ENCODE measurements at regions not wholly inside any gene's neighbourhood (a gene's known extent, or its start where the extent isn't known, plus 50 kb on each side); places are given as distances from the start of the nearest gene placed in this dataset.
"Not testable (repeated sequence)": the region's sequence is repeated elsewhere in the genome, so short reads cannot be mapped to it uniquely, and the experiment has no call there.

- ATAC-seq (ENCODE audit: low read depth); H3K4me1 Mint-ChIP-seq; POLR2A ChIA-PET; H3K4me3 Mint-ChIP-seq; H3K9me3 Mint-ChIP-seq; H3K36me3 Mint-ChIP-seq; H3K27me3 Mint-ChIP-seq; DNase-seq; H3K27ac Mint-ChIP-seq: not testable (repeated sequence)
Measured at GRCh38 chr11:37135606-37136005, 537.6 kb upstream of the RAG2 start.

- Mint-ChIP-seq H3K27ac (no peak overlapping the region), H3K27me3 (no peaks in the 10 kb centered on the region), H3K36me3 (no peaks in the 10 kb centered on the region), H3K9me3 (peaks cover 4% of the 10 kb centered on the region), H3K4me3 (no peak overlapping the region), H3K4me1 (no peaks in the 10 kb centered on the region)
- DNase-seq (no peak), ATAC-seq (ENCODE audit: low read depth) (no peak)
- POLR2A ChIA-PET = no interaction called here
Measured at GRCh38 chr11:37134637-37135036, 536.6 kb upstream of the RAG2 start.

- no peaks in the 10 kb centered on the region for H3K36me3 Mint-ChIP-seq
Measured at GRCh38 chr11:37124384-37124783, 526.3 kb upstream of the RAG2 start.

GRCh38 chr11:37115963-37116362 lies 517.9 kb upstream of the RAG2 start:
- no peak for ATAC-seq (ENCODE audit: low read depth)

More at GRCh38 chr11:37124384-37124783, 526.3 kb upstream of the RAG2 start:
- Mint-ChIP-seq H3K4me1 (no peaks in the 10 kb centered on the region), H3K4me3 (no peak overlapping the region), H3K27ac (no peak overlapping the region), H3K9me3 (peaks cover 5% of the 10 kb centered on the region), H3K27me3 (no peaks in the 10 kb centered on the region)
- POLR2A ChIA-PET = no interaction called here
- ATAC-seq (ENCODE audit: low read depth) (no peak), DNase-seq (no peak)

GRCh38 chr11:37110385-37110784 lies 512.3 kb upstream of the RAG2 start:
- DNase-seq = no peak
- Mint-ChIP-seq H3K27me3 (no peaks in the 10 kb centered on the region), H3K4me3 (no peak overlapping the region), H3K27ac (no peak overlapping the region), H3K36me3 (no peaks in the 10 kb centered on the region), H3K9me3 (no peaks in the 10 kb centered on the region), H3K4me1 (no peaks in the 10 kb centered on the region)
- no peak for ATAC-seq (ENCODE audit: low read depth)
- POLR2A ChIA-PET = no interaction called here

More at GRCh38 chr11:37115963-37116362, 517.9 kb upstream of the RAG2 start:
- Mint-ChIP-seq H3K4me1 (no peaks in the 10 kb centered on the region), H3K36me3 (no peaks in the 10 kb centered on the region), H3K27me3 (no peaks in the 10 kb centered on the region), H3K4me3 (no peak overlapping the region), H3K27ac (no peak overlapping the region), H3K9me3 (peaks cover 2% of the 10 kb centered on the region)
- no peak for DNase-seq
- POLR2A ChIA-PET = no interaction called here

- POLR2A ChIA-PET = no interaction called here
- Mint-ChIP-seq H3K36me3 (no peaks in the 10 kb centered on the region), H3K27ac (no peak overlapping the region), H3K4me1 (no peaks in the 10 kb centered on the region), H3K27me3 (no peaks in the 10 kb centered on the region), H3K4me3 (no peak overlapping the region), H3K9me3 (no peaks in the 10 kb centered on the region)
- DNase-seq (no peak), ATAC-seq (ENCODE audit: low read depth) (no peak)
Measured at GRCh38 chr11:37109286-37109585, 511.2 kb upstream of the RAG2 start.

- Mint-ChIP-seq H3K27me3 (no peaks in the 10 kb centered on the region), H3K36me3 (no peaks in the 10 kb centered on the region), H3K4me1 (no peaks in the 10 kb centered on the region), H3K27ac (no peak overlapping the region), H3K4me3 (no peak overlapping the region), H3K9me3 (peaks cover 1% of the 10 kb centered on the region)
- ATAC-seq (ENCODE audit: low read depth) (no peak), DNase-seq (no peak)
- POLR2A ChIA-PET = no interaction called here
Measured at GRCh38 chr11:37108436-37109285, 510.6 kb upstream of the RAG2 start.

- POLR2A ChIA-PET = no interaction called here
- Mint-ChIP-seq H3K27ac (no peak overlapping the region), H3K27me3 (no peaks in the 10 kb centered on the region), H3K4me1 (no peaks in the 10 kb centered on the region), H3K4me3 (no peak overlapping the region), H3K36me3 (no peaks in the 10 kb centered on the region), H3K9me3 (peaks cover 1% of the 10 kb centered on the region)
- ATAC-seq (ENCODE audit: low read depth) = no peak
- no peak for DNase-seq
Measured at GRCh38 chr11:37107831-37108230, 509.8 kb upstream of the RAG2 start.

- POLR2A ChIA-PET = no interaction called here
- Mint-ChIP-seq H3K27me3 (no peaks in the 10 kb centered on the region), H3K27ac (no peak overlapping the region), H3K4me3 (no peak overlapping the region), H3K9me3 (peaks cover 1% of the 10 kb centered on the region), H3K4me1 (no peaks in the 10 kb centered on the region), H3K36me3 (no peaks in the 10 kb centered on the region)
- no peak for ATAC-seq (ENCODE audit: low read depth)
- no peak for DNase-seq
Measured at GRCh38 chr11:37107415-37107814, 509.4 kb upstream of the RAG2 start.

GRCh38 chr11:37105427-37105826 lies 507.4 kb upstream of the RAG2 start:
- Mint-ChIP-seq H3K9me3 (peaks cover 1% of the 10 kb centered on the region), H3K36me3 (no peaks in the 10 kb centered on the region), H3K27me3 (no peaks in the 10 kb centered on the region), H3K4me3 (no peak overlapping the region), H3K4me1 (no peaks in the 10 kb centered on the region), H3K27ac (no peak overlapping the region)
- ATAC-seq (ENCODE audit: low read depth) (no peak), DNase-seq (no peak)
- POLR2A ChIA-PET = no interaction called here

- Mint-ChIP-seq H3K4me1 (no peaks in the 10 kb centered on the region), H3K27me3 (no peaks in the 10 kb centered on the region), H3K27ac (no peak overlapping the region), H3K9me3 (peaks cover 1% of the 10 kb centered on the region), H3K4me3 (no peak overlapping the region), H3K36me3 (no peaks in the 10 kb centered on the region)
- POLR2A ChIA-PET = no interaction called here
- ATAC-seq (ENCODE audit: low read depth) = no peak
- no peak for DNase-seq
Measured at GRCh38 chr11:37104380-37104779, 506.3 kb upstream of the RAG2 start.

GRCh38 chr11:37100008-37100407 lies 502.0 kb upstream of the RAG2 start:
- POLR2A ChIA-PET = no interaction called here
- Mint-ChIP-seq H3K27me3 (no peaks in the 10 kb centered on the region), H3K9me3 (peaks cover 4% of the 10 kb centered on the region), H3K4me1 (no peaks in the 10 kb centered on the region), H3K4me3 (no peak overlapping the region), H3K27ac (no peak overlapping the region), H3K36me3 (no peaks in the 10 kb centered on the region)
- DNase-seq (no peak), ATAC-seq (ENCODE audit: low read depth) (no peak)

- Mint-ChIP-seq H3K27ac (no peak overlapping the region), H3K9me3 (no peaks in the 10 kb centered on the region), H3K36me3 (no peaks in the 10 kb centered on the region), H3K4me1 (no peaks in the 10 kb centered on the region), H3K27me3 (no peaks in the 10 kb centered on the region), H3K4me3 (no peak overlapping the region)
- no peak for ATAC-seq (ENCODE audit: low read depth)
- POLR2A ChIA-PET = no interaction called here
- DNase-seq = no peak
Measured at GRCh38 chr11:37092487-37092886, 494.5 kb upstream of the RAG2 start.

- H3K36me3 Mint-ChIP-seq = no peaks in the 10 kb centered on the region
Measured at GRCh38 chr11:37089439-37089838, 491.4 kb upstream of the RAG2 start.

GRCh38 chr11:37088573-37088910 lies 490.5 kb upstream of the RAG2 start:
- no peak overlapping the region for H3K4me3 Mint-ChIP-seq
- ATAC-seq (ENCODE audit: low read depth) (no peak), DNase-seq (no peak)
- no peaks in the 10 kb centered on the region for H3K4me1 Mint-ChIP-seq
- H3K27ac Mint-ChIP-seq = no peak overlapping the region
- POLR2A ChIA-PET = no interaction called here
- H3K36me3 Mint-ChIP-seq = no peaks in the 10 kb centered on the region
- H3K27me3 Mint-ChIP-seq = no peaks in the 10 kb centered on the region
- H3K9me3 Mint-ChIP-seq = no peaks in the 10 kb centered on the region

More at GRCh38 chr11:37089439-37089838, 491.4 kb upstream of the RAG2 start:
- Mint-ChIP-seq H3K27me3 (no peaks in the 10 kb centered on the region), H3K4me3 (no peak overlapping the region), H3K4me1 (no peaks in the 10 kb centered on the region), H3K9me3 (no peaks in the 10 kb centered on the region), H3K27ac (no peak overlapping the region)
- DNase-seq (no peak), ATAC-seq (ENCODE audit: low read depth) (no peak)
- POLR2A ChIA-PET = no interaction called here

Data from activated naive CD8-positive, alpha-beta T cell treated with anti-CD3 and anti-CD28 coated beads, Interleukin-2, amount 10 ng/mL, durations not matched to agents 7 days and 5 days (primary cell).